ENCODE measurements at regions not wholly inside any gene's neighbourhood (a gene's known extent, or its start where the extent isn't known, plus 50 kb on each side); places are given as distances from the start of the nearest gene placed in this dataset.

- Histone ChIP-seq H3K27ac (ENCODE audit: low read depth, low read length) (no peak overlapping the region), H3K36me3 (ENCODE audit: insufficient read depth, low read length) (no peaks in the 10 kb centered on the region), H3K9me3 (ENCODE audit: insufficient read depth, low read depth, low read length) (no peaks in the 10 kb centered on the region), H3K27me3 (ENCODE audit: insufficient read depth, low read length) (no peaks in the 10 kb centered on the region), H3K4me3 (ENCODE audit: insufficient read depth, low read depth, low read length) (no peak overlapping the region), H3K79me2 (ENCODE audit: insufficient read depth, low read length) (no peaks in the 10 kb centered on the region), H3K4me2 (ENCODE audit: low read length) (no peak overlapping the region), H2AFZ (ENCODE audit: low read depth, low read length) (no peak overlapping the region), H3K4me1 (ENCODE audit: insufficient read depth, low read length) (no peaks in the 10 kb centered on the region), H3K9ac (ENCODE audit: low read length) (no peak overlapping the region), H4K20me1 (ENCODE audit: insufficient read depth, low read length) (no peaks in the 10 kb centered on the region)
- Mint-ChIP-seq H3K9me3 (ENCODE audit: unreplicated experiment) (no peaks in the 10 kb centered on the region), H3K27me3 (ENCODE audit: low read depth, unreplicated experiment) (peaks cover 12% of the 10 kb centered on the region), H3K4me1 (ENCODE audit: low read depth, unreplicated experiment) (peaks cover 1% of the 10 kb centered on the region), H3K4me3 (ENCODE audit: unreplicated experiment) (no peak overlapping the region), H3K27ac (ENCODE audit: unreplicated experiment) (no peak overlapping the region), H3K36me3 (ENCODE audit: low read depth, unreplicated experiment) (no peaks in the 10 kb centered on the region)
- TF ChIP-seq CTCF (IDR thresholded peaks at IDR 0.05; ENCODE audit: insufficient read depth, low read depth, low read length) (no peak), EZH2 (IDR thresholded peaks at IDR 0.05; ENCODE audit: insufficient read depth, low read length) (no peak)
- no peak for DNase-seq (ENCODE audit: low read depth)
- no peak for FAIRE-seq
Measured at GRCh38 chr2:15049096-15049993, 416.8 kb downstream of the LRATD1 start.

GRCh38 chr2:15050483-15050882 is 418.0 kb downstream of the LRATD1 start:
- H3K4me1 ChIP-seq (ENCODE audit: insufficient read depth, low read length): no peaks in the 10 kb centered on the region
- H2AFZ ChIP-seq (ENCODE audit: low read depth, low read length): no peak overlapping the region
- H3K4me3 ChIP-seq (ENCODE audit: insufficient read depth, low read depth, low read length): no peak overlapping the region
- no peak overlapping the region for H3K27ac ChIP-seq (ENCODE audit: low read depth, low read length)
- peak; percentile 10 for DNase-seq (ENCODE audit: low read depth)
- peaks cover 4% of the 10 kb centered on the region for H3K9me3 Mint-ChIP-seq (ENCODE audit: unreplicated experiment)
- TF ChIP-seq CTCF (IDR thresholded peaks at IDR 0.05; ENCODE audit: insufficient read depth, low read depth, low read length) (no peak), EZH2 (IDR thresholded peaks at IDR 0.05; ENCODE audit: insufficient read depth, low read length) (no peak)
- no peak for FAIRE-seq
- H3K27me3 Mint-ChIP-seq (ENCODE audit: low read depth, unreplicated experiment): peaks cover 14% of the 10 kb centered on the region
- H3K36me3 Mint-ChIP-seq (ENCODE audit: low read depth, unreplicated experiment): no peaks in the 10 kb centered on the region
- H3K4me2 ChIP-seq (ENCODE audit: low read length): no peak overlapping the region
- no peaks in the 10 kb centered on the region for H3K36me3 ChIP-seq (ENCODE audit: insufficient read depth, low read length)
- H3K4me3 Mint-ChIP-seq (ENCODE audit: unreplicated experiment): no peak overlapping the region
- no peaks in the 10 kb centered on the region for H3K9me3 ChIP-seq (ENCODE audit: insufficient read depth, low read depth, low read length)
- no peaks in the 10 kb centered on the region for H3K79me2 ChIP-seq (ENCODE audit: insufficient read depth, low read length)
- H3K4me1 Mint-ChIP-seq (ENCODE audit: low read depth, unreplicated experiment): peaks cover 1% of the 10 kb centered on the region
- no peak overlapping the region for H3K27ac Mint-ChIP-seq (ENCODE audit: unreplicated experiment)
- no peaks in the 10 kb centered on the region for H3K27me3 ChIP-seq (ENCODE audit: insufficient read depth, low read length)
- H3K9ac ChIP-seq (ENCODE audit: low read length): no peak overlapping the region
- H4K20me1 ChIP-seq (ENCODE audit: insufficient read depth, low read length): no peaks in the 10 kb centered on the region

GRCh38 chr2:15053542-15053941 is 421.0 kb downstream of the LRATD1 start:
- H3K4me1 ChIP-seq (ENCODE audit: insufficient read depth, low read length): no peaks in the 10 kb centered on the region
- DNase-seq (ENCODE audit: low read depth): no peak
- peaks cover 4% of the 10 kb centered on the region for H3K9me3 Mint-ChIP-seq (ENCODE audit: unreplicated experiment)
- H3K4me1 Mint-ChIP-seq (ENCODE audit: low read depth, unreplicated experiment): peaks cover 1% of the 10 kb centered on the region
- H3K27me3 Mint-ChIP-seq (ENCODE audit: low read depth, unreplicated experiment): peaks cover 8% of the 10 kb centered on the region
- FAIRE-seq: no peak
- H3K9ac ChIP-seq (ENCODE audit: low read length): no peak overlapping the region
- H4K20me1 ChIP-seq (ENCODE audit: insufficient read depth, low read length): no peaks in the 10 kb centered on the region
- H3K27ac ChIP-seq (ENCODE audit: low read depth, low read length): no peak overlapping the region
- no peak overlapping the region for H3K27ac Mint-ChIP-seq (ENCODE audit: unreplicated experiment)
- H3K4me3 Mint-ChIP-seq (ENCODE audit: unreplicated experiment): no peak overlapping the region
- no peaks in the 10 kb centered on the region for H3K36me3 Mint-ChIP-seq (ENCODE audit: low read depth, unreplicated experiment)
- no peak overlapping the region for H3K4me3 ChIP-seq (ENCODE audit: insufficient read depth, low read depth, low read length)
- no peaks in the 10 kb centered on the region for H3K79me2 ChIP-seq (ENCODE audit: insufficient read depth, low read length)
- H3K36me3 ChIP-seq (ENCODE audit: insufficient read depth, low read length): no peaks in the 10 kb centered on the region
- H3K27me3 ChIP-seq (ENCODE audit: insufficient read depth, low read length): no peaks in the 10 kb centered on the region
- H2AFZ ChIP-seq (ENCODE audit: low read depth, low read length): no peak overlapping the region
- no peak for TF ChIP-seq EZH2 (IDR thresholded peaks at IDR 0.05; ENCODE audit: insufficient read depth, low read length)
- no peak for TF ChIP-seq CTCF (IDR thresholded peaks at IDR 0.05; ENCODE audit: insufficient read depth, low read depth, low read length)
- no peak overlapping the region for H3K4me2 ChIP-seq (ENCODE audit: low read length)
- no peaks in the 10 kb centered on the region for H3K9me3 ChIP-seq (ENCODE audit: insufficient read depth, low read depth, low read length)
